ENCODE measurements at regions not wholly inside any gene's neighbourhood (a gene's known extent, or its start where the extent isn't known, plus 50 kb on each side); places are given as distances from the start of the nearest gene placed in this dataset.

- intact Hi-C loops (cut with DNase I, micrococcal nuclease), result no loop called here
- no peak for DNase-seq
- Histone ChIP-seq H3K4me1 (ENCODE audit: low read depth) (no peaks in the 10 kb centered on the region), H3K36me3 (ENCODE audit: low read depth) (no peaks in the 10 kb centered on the region), H3K4me3 (no peak overlapping the region), H3K9me3 (no peaks in the 10 kb centered on the region)
- no peak for TF ChIP-seq CTCF (IDR thresholded peaks at IDR 0.05)
- no peak for ATAC-seq
Measured at GRCh38 chr1:233777566-233777965, 126.9 kb upstream of the SLC35F3 start.

GRCh38 chr1:233780049-233780448 is 124.4 kb upstream of the SLC35F3 start:
- Histone ChIP-seq H3K36me3 (ENCODE audit: low read depth) (no peaks in the 10 kb centered on the region), H3K9me3 (no peaks in the 10 kb centered on the region), H3K4me1 (ENCODE audit: low read depth) (no peaks in the 10 kb centered on the region), H3K4me3 (no peak overlapping the region)
- no peak for TF ChIP-seq CTCF (IDR thresholded peaks at IDR 0.05)
- DNase-seq (no peak), ATAC-seq (no peak)
- intact Hi-C loops (cut with DNase I, micrococcal nuclease), result no loop called here

GRCh38 chr1:233782937-233783586 is 121.4 kb upstream of the SLC35F3 start:
- Histone ChIP-seq H3K36me3 (ENCODE audit: low read depth) (no peaks in the 10 kb centered on the region), H3K9me3 (no peaks in the 10 kb centered on the region), H3K4me3 (no peak overlapping the region), H3K4me1 (ENCODE audit: low read depth) (no peaks in the 10 kb centered on the region)
- intact Hi-C loops (cut with DNase I, micrococcal nuclease), result no loop called here
- no peak for TF ChIP-seq CTCF (IDR thresholded peaks at IDR 0.05)
- DNase-seq, result no peak
- no peak for ATAC-seq

- no peak for DNase-seq
- no peak overlapping the region for H3K4me3 ChIP-seq
- no peaks in the 10 kb centered on the region for H3K9me3 ChIP-seq
- no peaks in the 10 kb centered on the region for H3K4me1 ChIP-seq (ENCODE audit: low read depth)
- intact Hi-C loops (cut with DNase I, micrococcal nuclease), result no loop called here
- TF ChIP-seq CTCF (IDR thresholded peaks at IDR 0.05), result no peak
- ATAC-seq, result no peak
- no peaks in the 10 kb centered on the region for H3K36me3 ChIP-seq (ENCODE audit: low read depth)
Measured at GRCh38 chr1:233787599-233787998, 116.9 kb upstream of the SLC35F3 start.

- no peaks in the 10 kb centered on the region for H3K4me1 ChIP-seq (ENCODE audit: low read depth)
- intact Hi-C loops (cut with DNase I, micrococcal nuclease), result no loop called here
- no peak overlapping the region for H3K4me3 ChIP-seq
- H3K9me3 ChIP-seq, result no peaks in the 10 kb centered on the region
- no peak for TF ChIP-seq CTCF (IDR thresholded peaks at IDR 0.05)
- ATAC-seq (no peak), DNase-seq (no peak)
- H3K36me3 ChIP-seq (ENCODE audit: low read depth), result no peaks in the 10 kb centered on the region
Measured at GRCh38 chr1:233788687-233789086, 115.8 kb upstream of the SLC35F3 start.

GRCh38 chr1:233790121-233790520 is 114.4 kb upstream of the SLC35F3 start:
- H3K4me3 ChIP-seq, result no peak overlapping the region
- H3K36me3 ChIP-seq (ENCODE audit: low read depth), result no peaks in the 10 kb centered on the region
- H3K4me1 ChIP-seq (ENCODE audit: low read depth), result no peaks in the 10 kb centered on the region
- H3K9me3 ChIP-seq, result no peaks in the 10 kb centered on the region
- no peak for TF ChIP-seq CTCF (IDR thresholded peaks at IDR 0.05)
- intact Hi-C loops (cut with DNase I, micrococcal nuclease), result loop anchor here in 1 of 2 donors (2.0 kb wide), 1 partner anchor 349 kb away; no protein-coding TSS in a partner anchor
- DNase-seq (no peak), ATAC-seq (no peak)
